ENCODE measurements at regions not wholly inside any gene's neighbourhood (a gene's known extent, or its start where the extent isn't known, plus 50 kb on each side); places are given as distances from the start of the nearest gene placed in this dataset.
A peak's percentile ranks its signal among the peaks of the same experiment; 100 is the strongest.
"Not testable (repeated sequence)": the region's sequence is repeated elsewhere in the genome, so short reads cannot be mapped to it uniquely, and the experiment has no call there.

GRCh38 chrX:95733426-95733825 lies 951.2 kb upstream of the DIAPH2 start:
- no peak overlapping the region for H3K4me3 ChIP-seq (ENCODE audit: low read depth, low read length)
- no peak for TF ChIP-seq CTCF (IDR thresholded peaks at IDR 0.05; ENCODE audit: borderline replicate concordance, insufficient read depth, low read depth, low read length)

DNA sequence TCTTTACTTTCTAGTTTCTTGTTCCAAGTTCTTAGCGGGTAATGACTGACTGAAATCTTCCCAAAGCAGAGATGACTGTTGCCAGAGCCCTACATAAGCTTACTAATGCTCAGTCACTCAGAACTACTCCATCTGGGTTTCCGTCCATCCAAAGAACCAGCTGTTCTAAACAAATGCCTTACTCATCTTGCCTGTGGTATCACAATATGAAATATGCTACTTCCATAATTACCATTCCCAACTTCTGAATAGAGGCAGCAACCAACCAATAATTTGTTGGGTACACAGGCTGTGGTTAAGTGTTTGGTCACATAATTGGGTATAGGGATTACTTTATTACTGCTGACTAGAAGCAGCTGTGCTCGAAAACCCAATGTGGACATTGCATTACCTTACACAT lies 930.2 kb upstream of the DIAPH2 start:
- H3K4me3 ChIP-seq (ENCODE audit: low read depth, low read length) = no peak overlapping the region
- no peak for TF ChIP-seq CTCF (IDR thresholded peaks at IDR 0.05; ENCODE audit: borderline replicate concordance, insufficient read depth, low read depth, low read length)

GRCh38 chrX:95760356-95760755 lies 924.3 kb upstream of the DIAPH2 start:
- TF ChIP-seq CTCF (IDR thresholded peaks at IDR 0.05; ENCODE audit: borderline replicate concordance, insufficient read depth, low read depth, low read length) = no peak

DNA sequence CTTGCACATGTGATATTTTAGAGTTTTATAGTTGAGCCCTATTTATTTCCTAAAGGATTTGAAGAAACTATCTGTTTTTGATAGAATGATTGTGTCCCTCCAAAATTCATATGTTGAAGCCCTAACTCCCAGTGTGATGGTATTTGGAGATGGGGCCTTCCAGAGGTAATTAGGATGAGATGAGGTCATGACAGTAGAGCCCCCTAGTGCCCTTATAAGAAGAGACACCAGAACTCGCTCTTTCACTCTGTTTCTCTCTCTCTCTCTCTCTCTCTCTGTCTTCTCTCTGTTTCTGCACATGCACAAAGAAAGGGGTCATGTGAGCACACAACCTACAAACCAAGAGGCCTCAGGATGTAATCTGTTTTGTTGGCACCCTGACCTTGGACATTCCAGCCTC lies 921.9 kb upstream of the DIAPH2 start:
- no peak overlapping the region for H3K4me3 ChIP-seq (ENCODE audit: low read depth, low read length)
- TF ChIP-seq CTCF (IDR thresholded peaks at IDR 0.05; ENCODE audit: borderline replicate concordance, insufficient read depth, low read depth, low read length) = peak; percentile 29

More at GRCh38 chrX:95760356-95760755, 924.3 kb upstream of the DIAPH2 start:
- no peak overlapping the region for H3K4me3 ChIP-seq (ENCODE audit: low read depth, low read length)

DNA sequence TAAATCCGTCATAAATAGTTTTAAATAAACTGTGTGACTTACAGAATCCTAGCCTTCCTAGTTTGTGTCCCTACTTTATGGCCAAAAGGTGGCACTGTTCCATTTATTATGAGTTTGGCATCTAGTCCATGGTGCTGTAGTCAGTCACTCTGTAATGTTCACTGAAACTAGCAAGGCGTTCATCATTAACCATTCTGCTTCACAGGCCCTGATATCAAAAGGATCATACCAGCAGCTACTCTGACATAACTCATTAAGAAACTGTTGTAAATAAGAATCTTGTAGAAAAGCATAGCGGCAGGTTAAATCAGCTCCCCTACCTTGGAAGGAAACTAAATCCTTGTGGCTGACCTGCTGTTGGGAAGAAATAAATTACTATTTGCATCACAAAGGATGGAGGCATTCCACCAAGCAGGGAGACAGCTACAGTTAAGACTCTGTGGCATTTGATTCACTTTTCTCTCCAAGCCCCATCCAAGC lies 919.6 kb upstream of the DIAPH2 start:
- no peak overlapping the region for H3K4me3 ChIP-seq (ENCODE audit: low read depth, low read length)
- peak; percentile 22; the same call in 1 of the 2 replicates for TF ChIP-seq CTCF (IDR thresholded peaks at IDR 0.05; ENCODE audit: borderline replicate concordance, insufficient read depth, low read depth, low read length)

DNA sequence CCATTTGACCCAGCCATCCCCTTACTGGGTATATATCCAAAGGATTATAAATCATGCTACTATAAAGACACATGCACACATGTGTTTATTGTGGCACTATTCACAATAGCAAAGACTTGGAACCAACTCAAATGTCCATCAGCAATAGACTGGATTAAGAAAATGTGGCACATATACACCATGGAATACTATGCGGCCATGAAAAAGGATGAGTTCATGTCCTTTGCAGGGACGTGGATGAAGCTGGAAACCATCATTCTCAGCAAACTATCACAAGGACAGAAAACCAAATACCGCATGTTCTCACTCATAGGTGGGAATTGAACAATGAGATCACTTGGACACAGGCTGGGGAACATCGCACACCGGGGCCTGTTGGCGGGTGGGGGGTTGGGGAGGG lies 913.4 kb upstream of the DIAPH2 start:
- not testable (repeated sequence) for H3K4me3 ChIP-seq (ENCODE audit: low read depth, low read length)

DNA sequence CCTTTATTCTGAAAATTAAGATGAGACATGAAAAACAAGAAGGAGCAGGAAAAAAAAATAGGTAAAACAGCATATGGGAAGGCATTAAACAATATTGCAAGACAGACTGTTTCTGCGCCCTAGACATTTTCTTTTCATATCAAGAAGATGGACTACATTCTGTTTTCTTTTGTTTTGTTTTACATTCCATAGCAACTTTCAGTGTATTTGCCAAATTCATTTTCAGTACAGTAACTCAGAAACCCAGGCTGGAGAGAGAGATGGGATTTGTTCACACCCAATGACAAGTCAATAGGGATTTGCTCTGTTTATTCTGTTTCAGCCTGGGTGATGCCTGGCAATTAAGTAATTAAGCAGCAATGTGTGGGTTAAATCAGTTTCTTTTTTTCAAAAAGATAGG lies 892.8 kb upstream of the DIAPH2 start:
- H3K4me3 ChIP-seq (ENCODE audit: low read depth, low read length) = no peak overlapping the region
- TF ChIP-seq CTCF (IDR thresholded peaks at IDR 0.05; ENCODE audit: borderline replicate concordance, insufficient read depth, low read depth, low read length) = no peak

DNA sequence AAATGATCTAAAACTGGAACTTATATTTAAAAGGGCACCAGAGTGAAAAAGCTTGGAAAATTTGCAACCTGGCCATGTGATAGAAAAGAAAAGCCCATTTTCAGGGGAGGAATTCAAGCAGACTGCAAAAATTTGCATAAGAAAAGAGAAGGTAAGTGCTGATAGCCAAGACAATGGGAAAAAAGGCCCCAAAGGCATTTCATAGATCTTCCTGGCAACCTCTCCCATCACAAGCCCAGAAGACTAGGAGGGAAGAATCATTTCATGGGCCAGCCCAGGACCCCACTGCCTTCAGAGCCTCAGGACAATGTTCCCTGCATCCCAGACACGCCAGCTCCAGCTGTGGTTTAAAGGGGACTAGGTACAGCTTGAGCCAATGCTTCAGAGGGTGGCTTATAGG lies 887.3 kb upstream of the DIAPH2 start:
- TF ChIP-seq CTCF (IDR thresholded peaks at IDR 0.05; ENCODE audit: borderline replicate concordance, insufficient read depth, low read depth, low read length) = no peak
- no peak overlapping the region for H3K4me3 ChIP-seq (ENCODE audit: low read depth, low read length)
